Tibial artery (tissue), 4 donors: ENCODE measurements at regions not wholly inside any gene's neighbourhood (a gene's known extent, or its start where the extent isn't known, plus 50 kb on each side); places are given as distances from the start of the nearest gene placed in this dataset.

Experiments used
- DNase-seq, 2 donors: peaks; one replicate each; pipeline ENCODE4 v3.0.0-alpha.2; 2019
- H3K27ac ChIP-seq, 2 donors: fragments of 200-600 bp; sonication (generic) in 1 of 2; 1 replicate in 1 of 2; 2 replicates in 1 of 2; pipeline ENCODE4 v1.5.1; 2018 to 2019; ENCODE audit warnings: mild to moderate bottlenecking in 1 of 2
- H3K27me3 ChIP-seq, 2 donors: fragments of 200-600 bp; sonication (generic) in 1 of 2; one replicate each; pipeline versions ENCODE4 v1.5.1 to v1.6.0; 2016 to 2019
- H3K36me3 ChIP-seq, 3 donors: fragments of 200-600 bp; sonication (generic) in 2 of 3; one replicate each; pipeline ENCODE4 v1.5.1; 2016 to 2019; ENCODE audit warnings: mild to moderate bottlenecking in 2 of 3
- H3K4me1 ChIP-seq, 4 donors: fragments of 200-600 bp; sonication (generic) in 2 of 4; 1 replicate in 3 of 4; 2 replicates in 1 of 4; pipeline ENCODE4 v1.5.1; 2016 to 2019
- H3K4me3 ChIP-seq, 2 donors: fragments of 200-600 bp; sonication (generic) in 1 of 2; 1 replicate in 1 of 2; 2 replicates in 1 of 2; pipeline ENCODE4 v1.5.1; 2018 to 2019; ENCODE audit warnings: mild to moderate bottlenecking in 2 of 2
- H3K9me3 ChIP-seq, 3 donors: fragments of 200-600 bp; sonication (generic) in 1 of 3; one replicate each; pipeline ENCODE4 v1.5.1; 2016 to 2019
- intact Hi-C: fragments of 100-400 bp; cut with DNase I; formaldehyde crosslinking; loops from one replicate; pipeline ENCODE4 v1.15.0; 2023; ENCODE audit warnings: low total_unique reads
- TF ChIP-seq, protein P1 (sequence below), 2 experiments: fragments of 200-600 bp in 1 of 2; fragments of 450-650 bp in 1 of 2; IDR thresholded peaks; one replicate each; pipeline ENCODE4 v1.5.1; 2017 to 2019; ENCODE audit warnings: antibody characterized with exemption in 2 of 2, mild to moderate bottlenecking in 1 of 2, moderate library complexity in 1 of 2

DNA sequence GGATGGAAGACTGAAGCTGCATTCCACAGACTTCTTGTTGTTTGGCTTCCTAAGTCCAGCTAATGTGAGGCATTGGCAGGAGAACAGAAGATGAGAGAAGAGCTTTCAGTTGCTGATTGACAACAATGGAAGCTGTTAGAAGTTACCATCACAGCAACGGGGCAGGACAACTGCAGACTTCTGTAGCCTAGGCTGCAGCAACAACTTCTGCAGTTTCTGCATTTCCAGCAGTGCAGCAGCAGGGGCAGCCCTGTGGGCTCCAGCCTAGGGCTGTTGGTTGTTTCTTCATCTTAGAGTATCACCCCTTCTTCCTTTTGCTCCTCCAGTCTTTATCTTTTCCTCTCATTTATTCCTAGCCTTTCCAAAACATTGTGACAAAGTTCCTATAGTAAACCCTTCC, 528.8 kb upstream of the PTGER4 start:
- no peaks in the 10 kb centered on the region for H3K4me1 ChIP-seq

DNA sequence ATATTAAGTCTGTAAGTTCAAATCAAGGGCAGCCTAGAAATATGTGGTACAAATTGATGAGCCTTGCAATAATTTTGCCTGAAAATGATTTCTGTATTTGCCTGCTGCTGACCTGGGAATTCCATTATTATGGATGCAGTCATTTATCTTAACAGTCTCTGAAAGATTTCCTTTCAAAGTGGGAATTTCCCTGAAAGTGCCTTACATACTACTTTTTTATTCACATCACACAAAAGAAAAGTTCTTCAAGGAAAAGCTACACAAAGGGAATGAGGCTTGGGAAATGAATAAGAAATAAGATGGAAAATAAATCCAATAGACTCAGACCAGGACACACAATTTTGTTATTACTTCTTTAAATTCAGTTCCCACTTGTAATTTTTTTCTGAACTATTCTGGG, 537.8 kb upstream of the PTGER4 start:
- H3K9me3 ChIP-seq = peaks cover 0 to 3% (median 0%) of the 10 kb centered on the region in 3 donors
- DNase-seq = no peak
- intact Hi-C loops = no loop called here
- H3K4me3 ChIP-seq = no peak overlapping the region
- no peaks in the 10 kb centered on the region for H3K36me3 ChIP-seq
- peaks cover 0 to 10% (median 0%) of the 10 kb centered on the region in 4 donors for H3K4me1 ChIP-seq
- no peaks in the 10 kb centered on the region for H3K27me3 ChIP-seq
- TF ChIP-seq, protein P1, sequence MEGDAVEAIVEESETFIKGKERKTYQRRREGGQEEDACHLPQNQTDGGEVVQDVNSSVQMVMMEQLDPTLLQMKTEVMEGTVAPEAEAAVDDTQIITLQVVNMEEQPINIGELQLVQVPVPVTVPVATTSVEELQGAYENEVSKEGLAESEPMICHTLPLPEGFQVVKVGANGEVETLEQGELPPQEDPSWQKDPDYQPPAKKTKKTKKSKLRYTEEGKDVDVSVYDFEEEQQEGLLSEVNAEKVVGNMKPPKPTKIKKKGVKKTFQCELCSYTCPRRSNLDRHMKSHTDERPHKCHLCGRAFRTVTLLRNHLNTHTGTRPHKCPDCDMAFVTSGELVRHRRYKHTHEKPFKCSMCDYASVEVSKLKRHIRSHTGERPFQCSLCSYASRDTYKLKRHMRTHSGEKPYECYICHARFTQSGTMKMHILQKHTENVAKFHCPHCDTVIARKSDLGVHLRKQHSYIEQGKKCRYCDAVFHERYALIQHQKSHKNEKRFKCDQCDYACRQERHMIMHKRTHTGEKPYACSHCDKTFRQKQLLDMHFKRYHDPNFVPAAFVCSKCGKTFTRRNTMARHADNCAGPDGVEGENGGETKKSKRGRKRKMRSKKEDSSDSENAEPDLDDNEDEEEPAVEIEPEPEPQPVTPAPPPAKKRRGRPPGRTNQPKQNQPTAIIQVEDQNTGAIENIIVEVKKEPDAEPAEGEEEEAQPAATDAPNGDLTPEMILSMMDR (IDR thresholded peaks at IDR 0.05) = no peak
- no peak overlapping the region for H3K27ac ChIP-seq

More for the DNA sequence above, 528.8 kb upstream of the PTGER4 start:
- no peaks in the 10 kb centered on the region for H3K36me3 ChIP-seq
- TF ChIP-seq, protein P1 (IDR thresholded peaks at IDR 0.05) = no peak
- H3K27ac ChIP-seq = no peak overlapping the region
- H3K9me3 ChIP-seq = no peaks in the 10 kb centered on the region
- no peak for DNase-seq
- H3K4me3 ChIP-seq = no peak overlapping the region
- no peaks in the 10 kb centered on the region for H3K27me3 ChIP-seq
- intact Hi-C loops = no loop called here

DNA sequence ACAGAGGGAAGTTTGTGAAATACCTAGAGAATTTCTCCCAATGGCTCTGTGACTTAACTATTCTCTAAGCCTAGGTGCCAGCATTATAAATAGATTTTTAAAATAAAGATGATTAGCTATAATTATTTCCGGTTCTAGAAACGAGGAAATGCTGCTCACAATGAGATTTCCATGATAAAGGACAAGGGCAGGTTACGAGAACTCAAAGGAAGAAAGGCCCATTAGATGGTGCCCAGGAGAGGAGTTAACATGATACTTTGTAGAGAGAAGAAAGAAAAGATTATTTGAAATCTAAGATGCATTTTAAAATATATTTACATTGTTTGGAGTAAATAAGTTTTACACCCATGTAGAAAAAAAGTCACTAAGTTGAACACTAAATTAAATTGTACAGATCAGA, 538.3 kb upstream of the PTGER4 start:
- intact Hi-C loops = no loop called here
- no peak overlapping the region for H3K27ac ChIP-seq
- H3K4me1 ChIP-seq = peaks cover 0 to 10% (median 0%) of the 10 kb centered on the region in 4 donors
- H3K4me3 ChIP-seq = no peak overlapping the region
- H3K36me3 ChIP-seq = no peaks in the 10 kb centered on the region
- H3K9me3 ChIP-seq = peaks cover 0 to 3% (median 0%) of the 10 kb centered on the region in 3 donors
- TF ChIP-seq, protein P1 (IDR thresholded peaks at IDR 0.05) = no peak
- no peak for DNase-seq
- no peaks in the 10 kb centered on the region for H3K27me3 ChIP-seq

DNA sequence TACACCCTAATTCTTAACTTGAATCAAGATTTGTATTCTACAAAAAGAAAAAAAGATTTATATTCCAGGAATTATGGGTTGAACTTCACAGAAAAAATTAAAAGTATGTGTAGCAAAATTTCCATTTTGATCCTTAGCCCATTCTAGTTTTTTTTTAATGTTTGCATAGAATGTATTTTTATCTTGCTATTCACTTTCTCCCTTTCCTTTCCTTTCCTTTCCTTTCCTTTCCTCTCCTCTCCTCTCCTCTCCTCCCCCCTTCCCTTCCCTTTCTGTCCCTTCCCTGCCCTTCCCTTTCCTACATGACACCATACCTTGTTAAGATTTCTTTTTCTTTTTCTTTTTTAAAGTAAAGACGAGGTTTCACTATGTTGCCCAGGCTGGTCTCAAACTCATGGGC, 542.5 kb upstream of the PTGER4 start:
- H3K27ac ChIP-seq = no peak overlapping the region
- no peaks in the 10 kb centered on the region for H3K9me3 ChIP-seq
- DNase-seq = no peak
- H3K4me3 ChIP-seq = no peak overlapping the region
- intact Hi-C loops = no loop called here
- H3K36me3 ChIP-seq = no peaks in the 10 kb centered on the region
- peaks cover 0 to 30% (median 0%) of the 10 kb centered on the region in 4 donors for H3K4me1 ChIP-seq
- TF ChIP-seq, protein P1 (IDR thresholded peaks at IDR 0.05) = no peak
- H3K27me3 ChIP-seq = no peaks in the 10 kb centered on the region

DNA sequence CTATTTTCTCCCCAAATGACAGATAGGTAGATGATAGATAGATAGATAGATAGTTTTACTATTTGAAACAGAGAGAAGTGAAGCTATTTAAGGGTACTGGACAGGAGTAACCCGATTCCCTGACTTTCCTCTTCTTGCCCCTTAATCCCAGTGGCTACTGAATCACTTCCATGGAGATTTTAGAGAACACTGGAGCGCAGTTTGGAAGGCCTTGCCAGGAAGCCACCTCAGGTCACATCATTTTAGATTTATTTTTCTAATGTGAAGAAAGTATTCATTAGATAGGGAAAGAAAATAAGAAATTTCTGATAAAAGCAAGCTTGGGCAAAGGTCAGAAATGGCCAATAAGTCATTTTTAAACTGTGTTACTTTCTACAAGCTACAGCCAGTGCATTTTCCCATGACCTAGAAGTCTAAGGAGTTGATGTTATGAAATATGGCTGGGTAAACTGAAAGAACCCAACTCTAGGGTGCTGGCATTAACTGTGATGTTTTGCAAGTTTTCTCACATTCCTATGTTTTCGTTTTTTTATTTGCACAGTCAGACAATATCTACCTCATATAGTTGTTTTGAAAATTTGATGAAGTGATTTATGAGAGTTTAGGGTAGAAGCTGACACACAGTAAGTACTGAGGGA, 544.7 kb upstream of the PTGER4 start:
- H3K36me3 ChIP-seq = no peaks in the 10 kb centered on the region
- DNase-seq = no peak
- intact Hi-C loops = no loop called here
- H3K4me3 ChIP-seq = no peak overlapping the region
- TF ChIP-seq, protein P1 (IDR thresholded peaks at IDR 0.05) = no peak
- no peaks in the 10 kb centered on the region for H3K9me3 ChIP-seq
- H3K27ac ChIP-seq = peak overlapping the region; percentile 23 to 57
- no peaks in the 10 kb centered on the region for H3K27me3 ChIP-seq
- H3K4me1 ChIP-seq = peaks cover 0 to 30% (median 0%) of the 10 kb centered on the region in 4 donors
